ENCODE measurements at regions not wholly inside any gene's neighbourhood (a gene's known extent, or its start where the extent isn't known, plus 50 kb on each side); places are given as distances from the start of the nearest gene placed in this dataset.

DNA sequence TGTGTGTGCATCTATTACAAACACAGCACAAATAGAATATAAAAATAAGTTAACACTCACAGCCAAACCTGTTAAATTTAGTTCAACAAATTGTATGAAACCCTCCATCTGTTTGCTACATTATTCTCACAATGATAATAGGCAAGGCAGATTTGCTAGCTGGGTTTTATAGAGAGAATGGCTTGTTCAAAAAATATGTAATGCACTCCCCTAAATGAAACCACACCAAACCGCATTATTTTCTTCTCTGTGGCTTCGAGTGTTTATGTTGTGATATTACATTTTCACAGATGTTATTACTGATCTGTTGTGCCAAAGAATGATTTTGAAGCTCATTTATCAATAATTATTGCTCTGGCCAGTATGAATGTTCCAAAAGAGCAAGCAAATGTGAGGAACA, 92.9 kb downstream of the SPATA31D1 start:
- H4K20me1 ChIP-seq (ENCODE audit: low read depth, low read length) = no peaks in the 10 kb centered on the region
- H2AFZ ChIP-seq (ENCODE audit: low read depth, low read length, severe bottlenecking) = no peak overlapping the region
- H3K9me2 ChIP-seq (replicated peaks; ENCODE audit: insufficient read depth, low read length) = 0 out of 2 replicates have a peak, but pooled peaks cover 3% of the 10 kb centered on the region
- H3K4me2 ChIP-seq (ENCODE audit: low read depth, low read length, poor library complexity, severe bottlenecking) = no peak overlapping the region
- no peaks in the 10 kb centered on the region for H3K27me3 ChIP-seq (ENCODE audit: low read length)
- H3K36me3 ChIP-seq (ENCODE audit: low read length) = no peaks in the 10 kb centered on the region
- no peak for TF ChIP-seq EZH2phosphoT487 (conservative IDR thresholded peaks at IDR 0.05; ENCODE audit: low read length)
- TF ChIP-seq, protein P1, sequence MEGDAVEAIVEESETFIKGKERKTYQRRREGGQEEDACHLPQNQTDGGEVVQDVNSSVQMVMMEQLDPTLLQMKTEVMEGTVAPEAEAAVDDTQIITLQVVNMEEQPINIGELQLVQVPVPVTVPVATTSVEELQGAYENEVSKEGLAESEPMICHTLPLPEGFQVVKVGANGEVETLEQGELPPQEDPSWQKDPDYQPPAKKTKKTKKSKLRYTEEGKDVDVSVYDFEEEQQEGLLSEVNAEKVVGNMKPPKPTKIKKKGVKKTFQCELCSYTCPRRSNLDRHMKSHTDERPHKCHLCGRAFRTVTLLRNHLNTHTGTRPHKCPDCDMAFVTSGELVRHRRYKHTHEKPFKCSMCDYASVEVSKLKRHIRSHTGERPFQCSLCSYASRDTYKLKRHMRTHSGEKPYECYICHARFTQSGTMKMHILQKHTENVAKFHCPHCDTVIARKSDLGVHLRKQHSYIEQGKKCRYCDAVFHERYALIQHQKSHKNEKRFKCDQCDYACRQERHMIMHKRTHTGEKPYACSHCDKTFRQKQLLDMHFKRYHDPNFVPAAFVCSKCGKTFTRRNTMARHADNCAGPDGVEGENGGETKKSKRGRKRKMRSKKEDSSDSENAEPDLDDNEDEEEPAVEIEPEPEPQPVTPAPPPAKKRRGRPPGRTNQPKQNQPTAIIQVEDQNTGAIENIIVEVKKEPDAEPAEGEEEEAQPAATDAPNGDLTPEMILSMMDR (IDR thresholded peaks at IDR 0.05; ENCODE audit: insufficient read depth, low read length, poor library complexity, severe bottlenecking) = no peak
- no peaks in the 10 kb centered on the region for H3K9me3 ChIP-seq (ENCODE audit: insufficient read depth, low read length)
- H3K4me3 ChIP-seq (ENCODE audit: insufficient read depth, low read length, poor library complexity, severe bottlenecking) = no peak overlapping the region
- H3K9ac ChIP-seq (ENCODE audit: low read length) = no peak overlapping the region
- H3K79me2 ChIP-seq (ENCODE audit: insufficient read depth, low read length) = no peaks in the 10 kb centered on the region
- no peak overlapping the region for H3K27ac ChIP-seq (ENCODE audit: low read depth, low read length)
- H3F3A ChIP-seq (ENCODE audit: insufficient read depth) = no peaks in the 10 kb centered on the region

DNA sequence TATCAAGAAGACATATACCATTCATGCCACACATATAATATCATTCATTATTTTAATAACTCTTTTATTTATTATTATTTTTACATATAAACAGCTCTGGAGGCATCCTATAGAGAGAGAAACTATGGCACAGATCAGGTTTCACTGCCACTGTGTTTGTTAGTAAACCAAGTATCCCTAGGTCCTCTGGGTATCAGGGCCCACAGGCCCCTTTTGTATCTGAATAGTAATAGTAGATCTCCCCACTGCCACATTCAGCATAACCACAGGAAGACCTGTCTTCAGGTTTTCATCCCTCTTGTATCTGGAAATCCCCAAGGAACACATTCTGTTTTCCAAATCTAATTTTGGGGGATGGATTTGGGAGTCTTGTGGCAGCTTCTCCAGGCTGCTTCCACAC, 94.0 kb downstream of the SPATA31D1 start:
- no peak overlapping the region for H3K4me2 ChIP-seq (ENCODE audit: low read depth, low read length, poor library complexity, severe bottlenecking)
- H3F3A ChIP-seq (ENCODE audit: insufficient read depth) = no peaks in the 10 kb centered on the region
- H3K9ac ChIP-seq (ENCODE audit: low read length) = no peak overlapping the region
- no peaks in the 10 kb centered on the region for H3K79me2 ChIP-seq (ENCODE audit: insufficient read depth, low read length)
- H2AFZ ChIP-seq (ENCODE audit: low read depth, low read length, severe bottlenecking) = no peak overlapping the region
- H3K4me3 ChIP-seq (ENCODE audit: insufficient read depth, low read length, poor library complexity, severe bottlenecking) = no peak overlapping the region
- no peak overlapping the region for H3K27ac ChIP-seq (ENCODE audit: low read depth, low read length)
- no peaks in the 10 kb centered on the region for H3K36me3 ChIP-seq (ENCODE audit: low read length)
- 0 out of 2 replicates have a peak, but pooled peaks cover 3% of the 10 kb centered on the region for H3K9me2 ChIP-seq (replicated peaks; ENCODE audit: insufficient read depth, low read length)
- H3K27me3 ChIP-seq (ENCODE audit: low read length) = no peaks in the 10 kb centered on the region
- H4K20me1 ChIP-seq (ENCODE audit: low read depth, low read length) = no peaks in the 10 kb centered on the region
- H3K9me3 ChIP-seq (ENCODE audit: insufficient read depth, low read length) = no peaks in the 10 kb centered on the region
- TF ChIP-seq EZH2phosphoT487 (conservative IDR thresholded peaks at IDR 0.05; ENCODE audit: low read length) = no peak
- TF ChIP-seq, protein P1 (IDR thresholded peaks at IDR 0.05; ENCODE audit: insufficient read depth, low read length, poor library complexity, severe bottlenecking) = no peak

DNA sequence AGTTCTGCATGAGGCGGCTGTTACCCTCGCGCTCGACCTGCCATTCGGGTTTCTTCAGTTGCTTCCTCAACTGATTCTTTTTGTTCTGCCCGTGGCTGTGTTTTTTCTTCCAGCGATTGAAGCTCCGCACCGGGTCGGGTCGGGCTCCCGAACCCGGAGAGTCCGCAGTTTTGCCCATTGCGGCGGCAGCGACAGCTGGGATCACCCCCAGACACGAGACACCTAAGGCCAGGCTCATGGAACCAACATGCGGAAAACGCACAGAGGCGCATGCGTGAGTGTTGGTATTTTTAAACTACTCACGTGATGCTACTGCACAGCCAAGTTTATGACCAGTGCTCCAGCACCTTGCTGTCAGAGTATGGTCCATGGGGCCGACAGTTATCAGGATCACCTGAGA, 100.0 kb downstream of the SPATA31D1 start:
- H3K9me2 ChIP-seq (replicated peaks; ENCODE audit: insufficient read depth, low read length) = no peaks in the 10 kb centered on the region; the same call in 1 of the 2 replicates
- no peak overlapping the region for H3K4me2 ChIP-seq (ENCODE audit: low read depth, low read length, poor library complexity, severe bottlenecking)
- TF ChIP-seq, protein P1 (IDR thresholded peaks at IDR 0.05; ENCODE audit: insufficient read depth, low read length, poor library complexity, severe bottlenecking) = no peak
- no peak for TF ChIP-seq EZH2phosphoT487 (conservative IDR thresholded peaks at IDR 0.05; ENCODE audit: low read length)
- no peak overlapping the region for H3K4me3 ChIP-seq (ENCODE audit: insufficient read depth, low read length, poor library complexity, severe bottlenecking)
- no peak overlapping the region for H2AFZ ChIP-seq (ENCODE audit: low read depth, low read length, severe bottlenecking)
- no peaks in the 10 kb centered on the region for H4K20me1 ChIP-seq (ENCODE audit: low read depth, low read length)
- no peak overlapping the region for H3K9ac ChIP-seq (ENCODE audit: low read length)
- no peaks in the 10 kb centered on the region for H3K79me2 ChIP-seq (ENCODE audit: insufficient read depth, low read length)
- no peaks in the 10 kb centered on the region for H3K36me3 ChIP-seq (ENCODE audit: low read length)
- H3F3A ChIP-seq (ENCODE audit: insufficient read depth) = no peaks in the 10 kb centered on the region
- no peaks in the 10 kb centered on the region for H3K9me3 ChIP-seq (ENCODE audit: insufficient read depth, low read length)
- H3K27me3 ChIP-seq (ENCODE audit: low read length) = no peaks in the 10 kb centered on the region
- H3K27ac ChIP-seq (ENCODE audit: low read depth, low read length) = no peak overlapping the region
